MM.1S (cell line): ENCODE measurements at regions not wholly inside any gene's neighbourhood (a gene's known extent, or its start where the extent isn't known, plus 50 kb on each side); places are given as distances from the start of the nearest gene placed in this dataset.
A peak's percentile ranks its signal among the peaks of the same experiment; 100 is the strongest.
"Not testable (repeated sequence)": the region's sequence is repeated elsewhere in the genome, so short reads cannot be mapped to it uniquely, and the experiment has no call there.

Experiments used
- DNase-seq: peaks from one replicate; pipeline ENCODE4 v3.0.0-alpha.2; 2015
- H2AFZ ChIP-seq: fragments of 300-600 bp; sonication (generic); 2 replicates; pipeline ENCODE4 v1.6.0; 2016; ENCODE audit warnings: antibody characterized with exemption, low read length
- H3F3A ChIP-seq: fragments of 300-600 bp; sonication (generic); 2 replicates; pipeline ENCODE4 v1.6.1; 2016; ENCODE audit warnings: mild to moderate bottlenecking, antibody characterized with exemption, low read length, moderate library complexity, mixed read lengths; ENCODE audit not compliant: insufficient read depth
- H3K27ac ChIP-seq: fragments of 300-600 bp; sonication (generic); 2 replicates; pipeline ENCODE4 v1.5.1; 2016; ENCODE audit warnings: mild to moderate bottlenecking, low read length
- H3K27me3 ChIP-seq: fragments of 300-600 bp; sonication (generic); replicated peaks from 2 replicates; pipeline ENCODE4 v1.6.0; 2016; ENCODE audit warnings: low read length; ENCODE audit not compliant: insufficient read depth
- H3K36me3 ChIP-seq: fragments of 300-600 bp; sonication (generic); replicated peaks from 2 replicates; pipeline ENCODE4 v1.6.1; 2016; ENCODE audit warnings: mild to moderate bottlenecking, low read length, mixed read lengths; ENCODE audit not compliant: insufficient read depth
- H3K4me1 ChIP-seq: fragments of 300-600 bp; sonication (generic); 2 replicates; pipeline ENCODE4 v1.6.1; 2016; ENCODE audit warnings: low read length, mixed read lengths
- H3K4me2 ChIP-seq: fragments of 300-600 bp; sonication (generic); 2 replicates; pipeline ENCODE4 v1.6.0; 2016; ENCODE audit warnings: low read depth, low read length
- H3K4me3 ChIP-seq: fragments of 300-600 bp; sonication (generic); 2 replicates; pipeline ENCODE4 v1.5.1; 2016; ENCODE audit warnings: low read length, mixed read lengths
- H3K79me2 ChIP-seq: fragments of 300-600 bp; sonication (generic); 2 replicates; pipeline ENCODE4 v1.6.1; 2016; ENCODE audit warnings: mixed run types, low read length, mixed read lengths
- H3K9ac ChIP-seq: fragments of 300-600 bp; sonication (generic); 2 replicates; pipeline ENCODE4 v1.6.1; 2016; ENCODE audit warnings: low read length, mixed read lengths
- H3K9me2 ChIP-seq: fragments of 300-600 bp; sonication (generic); replicated peaks from 2 replicates; pipeline ENCODE4 v1.6.1; 2016; ENCODE audit warnings: mild to moderate bottlenecking, low read length, mixed read lengths; ENCODE audit not compliant: insufficient read depth
- H3K9me3 ChIP-seq: fragments of 300-600 bp; sonication (generic); replicated peaks from 2 replicates; pipeline ENCODE4 v1.6.1; 2016; ENCODE audit warnings: mild to moderate bottlenecking, low read length, mixed read lengths; ENCODE audit not compliant: insufficient read depth
- H4K20me1 ChIP-seq: fragments of 300-600 bp; sonication (generic); 2 replicates; pipeline ENCODE4 v1.6.1; 2016; ENCODE audit warnings: mild to moderate bottlenecking, low read length, moderate library complexity, mixed read lengths; ENCODE audit not compliant: insufficient read depth
- EZH2 ChIP-seq: fragments of 300-600 bp; sonication (generic); optimal IDR thresholded peaks from 2 replicates; pipeline ENCODE3; 2017; ENCODE audit warnings: low read depth, mild to moderate bottlenecking, antibody characterized with exemption, low read length, mixed read lengths
- EZH2phosphoT487 ChIP-seq: fragments of 300-600 bp; sonication (generic); IDR thresholded peaks from 2 replicates; pipeline ENCODE4 v1.6.1; 2018; ENCODE audit warnings: antibody characterized with exemption, low read length
- TF ChIP-seq, protein P1 (sequence below): fragments of 300-600 bp; sonication (generic); IDR thresholded peaks from 2 replicates; pipeline ENCODE4 v1.5.1; 2016; ENCODE audit warnings: antibody characterized with exemption, low read length, mixed read lengths

DNA sequence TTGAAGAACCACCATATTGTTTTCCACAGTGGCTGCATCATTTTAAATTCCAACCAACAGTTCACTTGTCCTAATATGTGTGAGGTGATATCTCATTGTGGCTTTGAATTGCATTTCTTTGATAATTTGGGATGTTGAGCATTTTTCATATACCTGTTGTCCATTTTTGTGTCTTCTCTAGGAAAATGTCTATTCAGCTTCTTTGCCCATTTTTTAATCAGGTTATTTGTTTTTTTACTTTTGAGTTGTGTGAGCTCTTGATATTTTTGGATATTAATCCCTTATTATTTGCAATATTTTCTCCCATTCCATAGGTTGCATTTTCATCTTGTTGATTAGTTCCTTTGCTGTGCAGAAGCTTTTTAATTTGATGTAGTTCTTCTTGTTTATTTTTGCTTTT lies 95.1 kb upstream of the CCDC71L start:
- Histone ChIP-seq H3K9ac (no peak overlapping the region), H3K4me3 (no peak overlapping the region), H3K27ac (no peak overlapping the region), H3K4me2 (no peak overlapping the region), H4K20me1 (no peaks in the 10 kb centered on the region), H3K36me3 (no peaks in the 10 kb centered on the region), H2AFZ (no peak overlapping the region), H3F3A (no peaks in the 10 kb centered on the region), H3K79me2 (no peaks in the 10 kb centered on the region), H3K27me3 (no peaks in the 10 kb centered on the region), H3K9me2 (no peaks in the 10 kb centered on the region), H3K4me1 (no peaks in the 10 kb centered on the region), H3K9me3 (no peaks in the 10 kb centered on the region)
- TF ChIP-seq, protein P1, sequence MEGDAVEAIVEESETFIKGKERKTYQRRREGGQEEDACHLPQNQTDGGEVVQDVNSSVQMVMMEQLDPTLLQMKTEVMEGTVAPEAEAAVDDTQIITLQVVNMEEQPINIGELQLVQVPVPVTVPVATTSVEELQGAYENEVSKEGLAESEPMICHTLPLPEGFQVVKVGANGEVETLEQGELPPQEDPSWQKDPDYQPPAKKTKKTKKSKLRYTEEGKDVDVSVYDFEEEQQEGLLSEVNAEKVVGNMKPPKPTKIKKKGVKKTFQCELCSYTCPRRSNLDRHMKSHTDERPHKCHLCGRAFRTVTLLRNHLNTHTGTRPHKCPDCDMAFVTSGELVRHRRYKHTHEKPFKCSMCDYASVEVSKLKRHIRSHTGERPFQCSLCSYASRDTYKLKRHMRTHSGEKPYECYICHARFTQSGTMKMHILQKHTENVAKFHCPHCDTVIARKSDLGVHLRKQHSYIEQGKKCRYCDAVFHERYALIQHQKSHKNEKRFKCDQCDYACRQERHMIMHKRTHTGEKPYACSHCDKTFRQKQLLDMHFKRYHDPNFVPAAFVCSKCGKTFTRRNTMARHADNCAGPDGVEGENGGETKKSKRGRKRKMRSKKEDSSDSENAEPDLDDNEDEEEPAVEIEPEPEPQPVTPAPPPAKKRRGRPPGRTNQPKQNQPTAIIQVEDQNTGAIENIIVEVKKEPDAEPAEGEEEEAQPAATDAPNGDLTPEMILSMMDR, result no peak
- TF ChIP-seq EZH2 (no peak), EZH2phosphoT487 (no peak)
- no peak for DNase-seq

DNA sequence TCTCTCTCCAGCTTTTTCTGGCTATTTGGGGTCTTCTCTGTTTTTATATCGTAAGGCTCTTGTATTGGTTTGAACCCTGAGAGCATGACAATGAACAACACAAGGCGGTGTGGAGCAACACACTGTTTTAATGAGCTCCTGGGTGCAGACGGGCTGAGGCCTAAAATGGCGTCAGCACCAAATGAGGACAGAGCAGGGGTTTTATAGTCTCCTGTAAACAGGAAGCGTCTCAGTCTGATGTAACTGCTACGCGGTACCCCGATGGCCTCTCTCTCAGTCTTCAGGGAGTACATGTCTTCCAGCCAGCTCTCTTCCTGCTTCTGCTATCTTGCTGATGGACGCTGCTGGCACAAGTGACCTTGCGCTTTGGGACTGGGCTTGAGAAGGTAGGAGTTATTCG lies 95.9 kb upstream of the CCDC71L start:
- TF ChIP-seq, protein P1, result no peak
- TF ChIP-seq EZH2 (no peak), EZH2phosphoT487 (no peak)
- no peak overlapping the region for H3K4me3 ChIP-seq
- no peaks in the 10 kb centered on the region for H4K20me1 ChIP-seq
- H3K27ac ChIP-seq, result no peak overlapping the region
- no peaks in the 10 kb centered on the region for H3K79me2 ChIP-seq
- H3K4me1 ChIP-seq, result no peaks in the 10 kb centered on the region
- H3F3A ChIP-seq, result no peaks in the 10 kb centered on the region
- no peak for DNase-seq
- no peak overlapping the region for H2AFZ ChIP-seq
- H3K9me2 ChIP-seq, result no peaks in the 10 kb centered on the region
- no peaks in the 10 kb centered on the region for H3K27me3 ChIP-seq
- H3K9ac ChIP-seq, result no peak overlapping the region
- H3K9me3 ChIP-seq, result no peaks in the 10 kb centered on the region
- H3K36me3 ChIP-seq, result no peaks in the 10 kb centered on the region
- no peak overlapping the region for H3K4me2 ChIP-seq

DNA sequence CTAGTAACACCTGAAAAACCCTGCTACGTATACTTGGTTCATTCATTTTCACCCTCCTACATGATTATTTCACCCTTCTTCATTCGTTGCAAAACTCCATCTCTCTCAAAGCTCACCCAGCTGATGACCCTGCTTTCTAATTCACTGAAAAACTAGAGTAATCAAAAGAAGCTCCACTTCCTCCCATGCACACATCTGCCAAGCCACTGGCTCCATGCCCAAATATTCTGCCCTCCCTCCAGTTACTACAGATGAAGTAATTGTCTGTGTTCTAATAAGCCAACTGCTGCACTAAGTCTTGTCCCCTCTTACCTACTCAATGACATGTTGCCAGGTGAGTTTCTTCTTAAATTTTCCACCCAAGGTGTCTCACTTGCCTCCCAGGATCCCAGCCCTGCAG lies 96.9 kb upstream of the CCDC71L start:
- Histone ChIP-seq H3K27me3 (no peaks in the 10 kb centered on the region), H3K36me3 (no peaks in the 10 kb centered on the region), H3K4me3 (no peak overlapping the region), H3K4me1 (no peaks in the 10 kb centered on the region), H4K20me1 (no peaks in the 10 kb centered on the region), H3K4me2 (no peak overlapping the region), H3K27ac (no peak overlapping the region), H3K9ac (no peak overlapping the region), H3K9me3 (no peaks in the 10 kb centered on the region), H3K9me2 (no peaks in the 10 kb centered on the region), H2AFZ (no peak overlapping the region), H3F3A (no peaks in the 10 kb centered on the region), H3K79me2 (no peaks in the 10 kb centered on the region)
- TF ChIP-seq, protein P1, result no peak
- TF ChIP-seq EZH2phosphoT487 (no peak), EZH2 (no peak)
- peak; percentile 15 for DNase-seq

DNA sequence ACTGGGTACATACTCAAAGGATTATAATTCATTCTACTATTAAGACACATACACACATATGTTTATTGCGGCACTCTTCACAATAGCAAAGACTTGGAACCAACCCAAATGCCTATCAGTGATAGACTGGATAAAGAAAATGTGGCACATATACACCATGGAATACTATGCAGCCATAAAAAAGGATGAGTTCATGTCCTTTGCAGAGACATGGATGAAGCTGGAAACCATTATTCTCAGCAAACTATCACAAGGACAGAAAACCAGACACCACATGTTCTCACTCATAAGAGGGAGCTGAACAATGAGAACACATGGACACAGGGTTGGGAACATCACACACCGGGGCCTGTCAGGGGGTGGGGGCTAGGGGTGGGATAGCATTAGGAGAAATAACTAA lies 101.9 kb upstream of the CCDC71L start:
- not testable (repeated sequence) for H3K27me3 ChIP-seq, H4K20me1 ChIP-seq, H2AFZ ChIP-seq, H3K9me2 ChIP-seq, H3K79me2 ChIP-seq, H3K9ac ChIP-seq, DNase-seq, H3K36me3 ChIP-seq, H3K27ac ChIP-seq, H3F3A ChIP-seq, H3K9me3 ChIP-seq, H3K4me3 ChIP-seq, H3K4me2 ChIP-seq
- H3K4me1 ChIP-seq, result peaks cover 14% of the 10 kb centered on the region
